Suprapubic skin (tissue), 4 donors: ENCODE measurements at regions not wholly inside any gene's neighbourhood (a gene's known extent, or its start where the extent isn't known, plus 50 kb on each side); places are given as distances from the start of the nearest gene placed in this dataset.

ENCODE experiments used
- CTCF ChIP-seq, 2 donors: fragments of 200-600 bp in 1 of 2; fragments of 450-650 bp in 1 of 2; sonication (generic) in 1 of 2; IDR thresholded peaks; one replicate each; pipeline ENCODE4 v1.5.1; 2016 to 2019; ENCODE audit warnings: antibody characterized with exemption in 2 of 2, mild to moderate bottlenecking in 1 of 2, moderate library complexity in 1 of 2
- EP300 ChIP-seq: sonication (generic); formaldehyde crosslinking; IDR thresholded peaks from one replicate; pipeline ENCODE4 v1.6.1; 2017; ENCODE audit warnings: antibody characterized with exemption
- POLR2AphosphoS5 ChIP-seq, 3 donors: sonication (generic); formaldehyde crosslinking; IDR thresholded peaks; one replicate each; pipeline ENCODE4 v1.6.1; 2017; ENCODE audit warnings: antibody characterized with exemption in 3 of 3

- TF ChIP-seq POLR2AphosphoS5 (IDR thresholded peaks at IDR 0.05) (no peak), CTCF (IDR thresholded peaks at IDR 0.05) (no peak), EP300 (no peak)
Measured at GRCh38 chr13:83311886-83312577, 570.2 kb downstream of the SLITRK1 start.
